SIG-M5 (cell line): ENCODE measurements at regions not wholly inside any gene's neighbourhood (a gene's known extent, or its start where the extent isn't known, plus 50 kb on each side); places are given as distances from the start of the nearest gene placed in this dataset.

ENCODE experiments used
- DNase-seq: peaks from one replicate; lab custom pipeline; 2025; lab: John Stamatoyannopoulos, UW

DNA sequence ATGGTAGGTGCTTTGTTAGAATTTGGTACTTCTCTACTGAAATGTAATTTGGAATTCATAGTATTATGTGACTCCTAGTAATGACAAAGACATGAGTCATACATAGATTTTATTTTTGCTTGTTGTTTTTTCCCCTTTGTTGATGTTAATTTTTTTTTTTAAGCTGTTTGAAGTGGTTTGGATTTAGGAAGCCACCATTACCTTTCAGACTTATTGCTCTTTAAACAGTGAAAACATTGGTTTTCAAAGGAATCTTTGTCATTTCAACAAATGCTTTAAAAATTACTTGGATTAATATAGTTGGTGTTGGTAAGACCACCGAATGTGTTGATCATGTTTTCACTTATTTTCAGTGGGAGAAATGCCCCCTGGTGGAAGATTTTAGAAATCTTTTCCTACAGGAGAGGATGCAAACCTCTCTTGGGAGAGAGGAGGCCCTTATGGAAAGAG, 170.1 kb upstream of the PITX1 start:
- no peak for DNase-seq

DNA sequence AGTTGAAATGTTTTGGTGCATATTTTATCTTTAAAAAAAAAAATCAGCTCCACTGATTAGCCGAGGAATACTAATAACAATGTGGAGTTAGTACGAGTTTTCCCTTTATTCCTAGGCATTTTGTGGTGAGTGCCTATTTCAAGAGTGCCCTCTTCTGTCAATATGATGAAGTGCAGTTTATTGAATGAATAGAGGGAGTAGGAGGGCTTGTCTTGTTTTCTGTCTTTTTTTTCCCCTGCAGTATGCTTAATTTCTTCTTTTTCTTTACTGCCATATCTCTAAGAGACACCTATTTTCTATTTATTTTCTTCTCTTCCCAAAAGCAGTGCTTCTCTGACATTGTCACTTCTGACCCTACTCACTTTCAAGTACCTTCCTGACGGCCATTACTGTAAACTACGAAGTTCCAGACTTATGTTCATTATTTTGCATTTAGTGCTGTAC, 169.6 kb upstream of the PITX1 start:
- DNase-seq = no peak

DNA sequence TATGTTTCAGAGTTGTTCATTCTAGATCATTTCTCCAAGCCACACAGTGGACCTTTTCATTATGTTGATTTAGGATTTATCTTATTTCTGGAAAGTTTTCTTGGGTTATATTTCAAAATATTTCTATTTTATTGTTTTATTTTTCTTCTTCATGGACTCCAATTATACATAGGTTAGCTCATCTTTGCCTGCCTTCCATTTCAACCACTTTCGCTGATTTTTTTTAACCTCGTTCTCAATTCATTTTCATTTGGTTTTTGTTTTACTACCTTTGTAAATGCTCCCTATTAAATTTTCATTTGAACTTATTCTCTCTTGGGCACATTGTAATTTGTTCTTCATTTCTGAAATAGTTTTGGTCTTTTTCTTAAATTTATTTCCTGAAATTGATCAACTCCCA, 169.0 kb upstream of the PITX1 start:
- DNase-seq = no peak

DNA sequence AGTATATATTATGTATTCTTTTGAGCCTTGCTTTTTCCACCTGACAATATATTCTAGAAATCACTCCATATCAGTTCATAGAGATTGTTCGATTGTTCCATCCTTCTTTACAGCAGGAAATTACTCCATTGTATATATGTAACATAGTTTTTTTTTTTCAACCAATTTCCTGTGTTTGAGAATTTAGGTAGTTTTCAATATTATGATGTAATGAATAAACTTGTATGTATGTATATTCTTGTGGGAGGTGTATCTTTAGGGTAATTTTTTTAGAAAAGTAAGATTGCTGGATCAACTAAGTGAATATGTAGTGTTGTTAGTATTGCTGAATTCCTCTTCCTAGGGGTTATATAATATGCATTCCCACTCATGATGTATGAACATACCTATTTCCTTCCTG, 165.9 kb upstream of the PITX1 start:
- DNase-seq = no peak

DNA sequence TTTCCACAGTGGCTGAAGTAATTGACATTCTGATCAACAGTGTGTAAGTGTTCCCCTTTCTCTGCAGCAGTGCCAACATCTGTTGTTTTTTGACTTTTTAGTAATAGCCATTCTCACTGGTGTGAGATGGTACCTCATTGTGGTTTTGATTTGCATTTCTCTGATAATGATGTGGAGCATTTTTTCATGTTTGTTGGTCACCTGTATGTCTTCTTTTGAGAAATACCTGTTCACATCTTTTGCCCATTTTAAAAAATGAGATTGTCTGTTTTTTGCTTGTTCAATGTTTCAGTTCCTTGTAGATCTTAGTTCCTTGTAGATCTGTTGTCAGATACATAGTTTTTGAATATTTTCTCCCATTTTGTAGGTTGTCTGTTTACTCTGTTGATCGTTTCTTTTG, 162.5 kb upstream of the PITX1 start:
- no peak for DNase-seq

DNA sequence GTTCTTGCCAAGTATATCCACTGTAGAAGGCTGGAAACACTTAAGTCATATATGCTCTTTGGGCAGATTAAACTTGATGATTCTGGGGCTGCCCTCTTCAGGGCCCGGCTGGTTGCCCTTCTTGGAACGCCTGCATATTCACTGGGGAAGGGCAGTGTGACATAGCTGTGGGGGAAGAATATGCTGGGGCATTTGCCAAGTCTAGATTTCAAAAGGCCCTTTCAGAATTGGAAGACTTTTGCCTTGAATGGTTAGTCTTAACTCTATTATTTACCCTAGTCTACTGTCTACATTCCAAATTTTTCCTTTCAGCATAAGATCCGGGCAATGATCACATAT, 161.2 kb upstream of the PITX1 start:
- DNase-seq = no peak

DNA sequence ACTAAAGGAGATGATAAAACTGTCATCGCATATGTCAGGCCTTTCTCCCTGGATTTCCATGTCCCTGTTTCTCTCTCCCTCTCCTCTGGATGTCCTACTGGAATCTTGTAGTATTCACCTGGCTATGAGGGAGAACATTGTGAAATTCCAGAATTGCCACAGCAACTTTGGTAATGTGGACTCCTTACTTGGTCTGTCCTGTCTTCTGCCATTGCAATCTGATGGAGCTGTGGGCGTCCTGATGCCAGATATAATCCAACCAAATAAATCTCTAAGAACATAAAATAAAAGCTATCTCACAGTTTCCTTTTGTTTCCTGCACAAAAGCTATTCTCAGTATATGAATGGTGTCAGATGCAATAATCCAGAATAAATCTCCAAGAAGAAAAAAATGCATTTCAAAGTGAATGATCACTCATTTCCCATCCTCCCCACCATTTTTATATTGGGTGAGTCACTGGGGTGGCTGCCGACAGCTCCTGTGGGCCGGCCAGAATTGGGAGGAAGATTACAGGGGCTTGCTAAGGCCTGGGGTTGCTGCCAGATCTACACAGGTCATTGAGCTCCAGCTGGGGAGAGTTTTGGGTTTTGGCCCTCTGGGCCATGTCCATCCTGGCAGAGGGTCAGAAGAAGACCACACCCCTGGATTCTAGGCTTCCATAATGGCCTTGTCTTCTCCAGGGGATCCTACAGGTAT, 160.7 kb upstream of the PITX1 start:
- no peak for DNase-seq

DNA sequence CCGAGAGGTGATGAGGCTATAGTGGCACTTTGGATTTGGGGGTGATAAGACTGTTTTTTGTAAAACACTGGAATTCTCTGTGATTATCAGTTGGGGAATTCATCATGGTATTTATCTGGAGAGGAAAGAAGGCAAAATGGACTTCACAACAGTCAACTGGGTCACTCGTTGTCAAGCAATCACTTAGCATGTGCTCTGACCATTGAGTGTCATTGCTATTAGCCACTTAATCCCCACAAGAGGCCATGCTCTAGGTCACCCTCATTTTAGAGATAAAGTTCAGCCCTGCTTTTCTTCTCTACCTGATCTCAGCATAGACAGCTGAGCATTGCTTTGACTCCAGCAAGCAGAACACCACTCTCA, 160.1 kb upstream of the PITX1 start:
- DNase-seq = no peak

DNA sequence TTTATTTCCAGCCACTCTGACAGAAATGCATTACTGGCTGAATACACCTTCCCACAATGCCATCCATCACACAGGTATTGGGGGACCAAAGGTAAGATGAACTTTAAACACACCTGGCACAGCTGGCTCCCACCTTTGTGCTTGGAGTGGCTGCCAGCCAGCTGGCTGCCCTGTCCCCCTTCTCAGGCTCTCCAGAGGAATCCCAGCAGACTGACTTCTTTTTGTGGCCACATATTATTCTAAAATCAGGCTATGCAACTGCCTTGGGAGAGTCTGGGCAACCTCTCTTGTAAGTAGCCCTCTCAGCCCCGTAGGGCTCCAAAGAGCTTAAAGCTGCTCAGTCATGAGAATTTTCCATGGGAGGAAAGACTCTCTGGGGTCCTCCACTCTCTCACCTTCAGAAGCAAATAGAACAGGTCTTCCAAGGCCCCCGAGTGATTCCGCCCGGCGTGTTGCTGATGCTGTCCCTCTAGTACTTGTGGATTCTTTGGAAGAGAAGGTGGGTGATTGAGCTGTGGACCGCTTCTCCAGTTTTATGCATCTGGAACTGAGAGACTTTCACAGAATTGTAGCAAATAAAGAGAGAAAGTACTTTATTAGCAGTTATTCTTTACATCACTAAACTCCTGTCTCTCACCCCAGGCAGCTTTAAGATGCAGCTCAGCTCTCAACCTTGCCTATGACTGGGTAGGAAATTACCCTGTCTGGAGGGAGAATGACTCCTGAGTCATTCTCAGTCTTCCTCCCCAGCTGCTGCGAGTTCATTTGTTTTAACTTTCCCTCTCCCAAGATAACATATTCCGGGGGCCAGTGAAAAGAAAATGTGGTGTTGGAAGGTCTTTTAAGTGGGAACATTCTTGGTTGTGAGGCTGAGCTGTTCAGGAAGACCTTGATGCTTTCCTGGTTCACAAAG, 159.4 kb upstream of the PITX1 start:
- DNase-seq = no peak

DNA sequence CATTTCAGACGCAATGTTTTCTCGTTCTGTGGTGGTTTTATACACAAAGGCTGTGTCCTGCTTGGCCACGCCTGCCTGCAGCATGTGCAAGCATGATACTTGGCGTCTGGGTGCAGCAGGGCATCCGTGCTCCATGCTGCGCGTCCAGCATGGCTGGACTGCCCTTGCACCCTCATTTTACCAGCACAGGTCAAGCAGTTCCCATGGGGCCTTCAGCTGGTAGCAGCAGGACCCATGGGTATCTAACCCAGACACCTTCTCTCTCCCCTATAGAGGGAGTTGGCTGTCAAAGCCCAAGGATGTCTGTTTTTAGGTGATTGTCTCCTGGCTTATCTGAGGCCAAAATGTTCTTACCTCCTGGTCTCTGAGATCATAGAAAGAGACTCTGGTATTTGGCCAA, 158.3 kb upstream of the PITX1 start:
- no peak for DNase-seq

DNA sequence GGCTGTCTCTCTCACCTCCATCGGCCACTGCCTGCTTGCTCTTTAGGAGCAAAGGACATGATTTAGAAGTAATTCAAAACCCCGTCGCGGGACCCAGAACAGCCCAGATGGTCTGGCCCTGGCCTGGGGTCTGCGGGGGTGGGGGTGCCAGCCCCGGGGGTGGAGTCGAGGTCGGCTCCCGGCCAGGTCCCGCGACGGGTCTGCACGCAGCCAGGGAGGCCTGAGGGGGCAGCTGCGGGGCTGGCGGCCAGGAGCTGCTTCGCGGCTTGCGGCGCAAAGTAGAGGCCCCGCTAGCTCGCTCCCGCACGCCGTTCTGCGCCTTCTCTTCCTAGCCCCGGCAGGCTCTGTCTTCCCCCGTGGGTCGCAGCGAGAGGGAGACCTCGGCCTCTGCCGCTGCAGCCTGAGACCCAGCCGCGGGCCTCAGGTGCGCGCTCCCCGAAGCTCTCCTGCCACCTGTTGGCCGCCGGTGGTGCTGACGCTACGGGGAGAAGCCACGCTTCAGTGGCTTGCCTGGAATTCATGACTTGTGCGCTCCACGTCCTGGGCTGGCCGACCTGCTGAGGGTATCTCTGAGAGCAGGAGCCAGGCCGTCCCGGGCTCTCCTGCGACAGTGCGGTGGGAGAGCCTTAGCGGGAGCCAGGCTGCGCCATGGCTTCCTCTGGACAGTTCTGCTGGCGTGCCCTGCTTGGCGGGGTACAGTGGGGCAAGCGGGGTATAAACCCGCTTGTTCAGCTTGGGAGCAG, 157.2 kb upstream of the PITX1 start:
- DNase-seq = no peak

DNA sequence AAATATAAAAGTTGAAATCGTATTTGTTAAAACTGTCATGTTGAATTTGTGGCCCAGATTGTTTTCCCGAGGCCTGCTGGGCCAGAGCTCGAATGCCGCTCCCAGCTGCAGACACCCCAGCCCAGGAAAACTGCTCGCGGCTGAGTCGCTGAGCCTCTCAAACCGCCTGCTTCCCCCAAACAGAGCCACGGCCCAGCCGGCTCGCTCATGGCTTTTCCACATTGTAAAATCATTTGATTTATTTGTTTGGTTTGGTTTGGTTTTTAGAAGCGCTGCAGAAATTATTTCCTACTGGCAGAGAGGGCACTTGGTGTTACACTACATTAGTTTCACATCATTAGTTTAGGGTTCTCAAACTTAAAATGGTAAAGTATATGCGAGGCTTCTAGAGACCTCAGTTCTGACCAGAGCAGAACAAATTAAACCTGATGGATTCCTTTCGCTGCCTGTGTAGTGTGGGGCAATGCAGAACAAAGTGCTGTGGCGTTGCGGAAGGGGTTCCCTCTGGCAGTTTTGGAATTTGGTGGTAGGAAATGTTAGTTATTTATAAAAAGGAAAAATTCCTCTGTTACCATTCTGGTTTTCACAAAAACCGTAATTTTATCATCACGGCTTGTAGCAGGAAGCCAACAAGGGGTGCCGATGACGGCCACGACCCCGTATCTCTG, 156.5 kb upstream of the PITX1 start:
- DNase-seq = no peak

DNA sequence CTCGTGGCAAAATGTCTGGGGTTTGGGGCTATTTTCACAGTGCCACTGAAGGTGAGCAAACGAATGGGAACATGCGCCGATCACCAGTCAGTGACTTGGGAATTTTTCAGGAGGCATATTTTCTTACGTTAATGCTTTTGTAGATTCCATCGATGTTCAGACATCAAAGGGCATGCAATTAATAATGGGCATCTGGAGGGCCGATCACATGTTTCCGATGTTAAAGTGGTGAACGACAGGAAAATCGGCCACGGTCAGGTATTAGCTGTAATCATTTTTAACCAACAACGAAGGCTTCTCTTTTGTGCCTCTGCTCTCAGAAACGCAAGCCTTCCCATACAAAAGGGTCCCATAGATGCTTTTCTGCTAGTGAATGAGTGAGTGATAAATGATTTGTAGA, 155.0 kb upstream of the PITX1 start:
- DNase-seq = no peak

DNA sequence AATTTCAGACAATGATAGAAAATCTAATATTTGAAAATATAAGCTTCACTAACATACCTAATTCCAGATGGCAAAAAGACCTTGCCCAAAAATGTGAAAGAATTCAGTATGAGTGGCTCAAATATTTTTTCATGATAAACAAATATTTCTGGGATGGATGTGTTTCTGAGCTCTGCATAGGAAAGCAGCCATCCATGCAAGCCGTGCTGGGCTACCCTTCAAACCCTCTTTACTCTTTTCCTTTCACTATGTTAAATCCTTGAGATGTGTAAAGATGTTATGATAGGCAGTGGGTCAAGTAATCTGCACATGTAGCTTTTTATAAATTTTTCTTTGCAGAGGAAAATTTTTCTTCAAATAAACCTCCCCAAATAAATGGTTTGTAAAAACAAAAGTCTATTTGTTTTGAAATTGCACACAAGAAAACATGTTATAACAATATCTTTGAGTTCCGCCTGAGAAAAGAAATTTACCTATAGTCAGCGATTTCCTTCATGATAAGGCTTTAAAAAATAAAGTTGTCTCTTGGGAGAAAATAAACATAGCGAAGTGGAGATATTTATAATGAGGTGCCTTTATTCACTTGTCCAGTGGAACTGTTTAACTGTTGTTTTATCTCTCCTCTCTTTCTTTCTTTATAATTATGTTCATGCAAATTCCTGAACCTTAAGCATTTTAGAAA, 154.3 kb upstream of the PITX1 start:
- no peak for DNase-seq

DNA sequence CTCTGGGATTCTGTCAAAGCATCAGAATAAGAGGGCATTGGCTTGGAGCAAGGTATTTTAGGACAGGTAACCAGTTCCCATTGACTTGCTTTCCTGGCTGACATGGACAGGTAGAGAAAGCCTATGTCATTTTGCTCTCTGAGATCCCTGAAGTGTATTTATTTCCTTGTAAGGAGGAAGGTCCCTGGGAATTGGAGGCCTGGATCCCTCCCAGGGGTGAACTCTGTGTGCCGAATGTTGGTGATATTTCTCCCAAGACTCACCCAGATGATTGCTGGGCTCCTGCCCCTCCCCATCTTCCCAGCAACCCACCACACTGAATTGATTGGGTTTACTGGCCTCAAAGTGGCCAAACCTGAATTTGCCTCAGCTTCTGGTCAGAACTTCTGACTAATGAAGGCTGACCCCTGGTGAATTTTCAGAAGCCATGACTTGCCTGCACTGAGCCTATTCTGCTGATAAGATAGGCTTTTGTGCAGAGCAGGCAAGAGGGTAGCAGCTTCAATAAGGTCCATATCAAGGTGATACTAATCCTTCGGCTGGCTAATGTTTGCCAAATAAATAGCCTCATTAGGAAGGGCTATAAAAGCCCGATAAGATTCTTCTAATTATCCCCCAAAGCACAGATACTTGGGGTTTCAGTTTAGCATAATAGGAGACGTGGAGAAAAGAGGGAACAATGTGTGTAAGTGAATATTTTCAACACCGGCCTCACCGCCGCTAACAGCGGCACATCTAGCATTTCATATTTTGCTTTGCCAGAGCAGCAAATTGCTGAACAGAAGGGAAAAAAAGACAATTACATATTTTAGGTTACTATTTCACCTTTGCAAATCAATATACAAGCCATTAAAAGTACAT, 152.9 kb upstream of the PITX1 start:
- DNase-seq = no peak

DNA sequence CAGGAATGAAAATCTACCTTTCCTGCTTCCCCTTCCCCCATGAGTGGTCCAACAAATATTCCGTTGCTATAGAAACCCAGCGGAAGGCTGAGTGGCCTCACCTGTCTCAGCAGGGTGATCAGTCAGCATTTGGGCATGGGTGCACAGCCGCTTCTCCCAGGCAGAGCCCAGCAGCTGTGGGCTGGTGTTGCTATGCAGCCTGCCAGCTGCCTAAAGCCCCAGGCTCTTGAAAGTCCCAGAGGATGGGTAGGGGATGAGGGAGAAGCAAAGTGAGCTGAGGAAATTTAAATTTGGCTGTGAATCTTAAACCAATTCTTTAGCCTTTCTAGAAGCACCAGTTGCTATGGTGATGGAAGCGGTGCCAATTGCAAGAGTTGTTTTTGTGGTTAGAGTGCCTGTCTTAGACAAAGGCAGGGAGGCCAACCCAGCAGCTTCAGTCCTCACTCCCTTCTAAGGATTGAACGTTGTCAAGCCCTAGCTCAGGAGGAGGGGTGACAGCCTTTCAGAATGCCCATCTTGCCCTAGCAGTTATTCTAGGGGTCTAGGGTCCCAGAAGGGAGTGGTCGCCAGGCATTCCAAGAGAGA, 151.5 kb upstream of the PITX1 start:
- DNase-seq = no peak

DNA sequence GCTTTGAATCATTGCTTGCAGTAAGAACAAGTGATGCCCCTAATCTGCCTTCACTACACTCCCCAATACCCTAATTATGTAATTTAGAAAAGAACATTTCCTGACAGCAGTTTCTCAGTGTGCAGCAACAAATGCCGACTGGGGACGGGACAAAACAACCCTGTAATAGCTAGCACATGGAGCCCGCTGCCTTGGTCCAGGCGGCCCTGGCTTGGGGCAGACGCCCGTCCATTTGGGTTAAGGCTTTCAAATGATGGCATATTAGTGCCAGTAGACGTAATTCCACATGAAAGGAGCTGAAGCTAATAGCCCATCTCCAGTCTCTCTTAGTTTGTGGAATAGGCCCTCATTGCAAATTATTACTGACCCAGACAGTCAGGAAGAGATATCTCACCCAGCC, 150.6 kb upstream of the PITX1 start:
- no peak for DNase-seq

DNA sequence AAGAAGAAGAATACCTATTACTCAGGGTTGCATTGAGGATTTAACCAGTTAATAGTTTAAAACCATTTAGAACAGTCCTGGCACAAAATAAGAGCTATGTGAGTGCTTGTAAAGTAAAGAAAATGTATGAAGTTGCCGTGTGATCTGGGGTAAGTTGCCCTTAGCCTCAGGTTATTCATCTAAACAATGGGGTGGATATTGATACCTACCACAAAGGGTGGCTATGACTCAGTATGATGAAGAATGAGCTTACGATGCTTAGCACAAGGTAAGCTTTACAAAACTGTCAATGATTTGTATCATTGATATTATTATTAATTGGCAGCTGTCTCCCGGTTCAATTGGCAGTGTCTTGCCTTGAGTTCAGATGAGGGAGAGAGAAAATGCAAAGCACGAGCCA, 149.4 kb upstream of the PITX1 start:
- no peak for DNase-seq

DNA sequence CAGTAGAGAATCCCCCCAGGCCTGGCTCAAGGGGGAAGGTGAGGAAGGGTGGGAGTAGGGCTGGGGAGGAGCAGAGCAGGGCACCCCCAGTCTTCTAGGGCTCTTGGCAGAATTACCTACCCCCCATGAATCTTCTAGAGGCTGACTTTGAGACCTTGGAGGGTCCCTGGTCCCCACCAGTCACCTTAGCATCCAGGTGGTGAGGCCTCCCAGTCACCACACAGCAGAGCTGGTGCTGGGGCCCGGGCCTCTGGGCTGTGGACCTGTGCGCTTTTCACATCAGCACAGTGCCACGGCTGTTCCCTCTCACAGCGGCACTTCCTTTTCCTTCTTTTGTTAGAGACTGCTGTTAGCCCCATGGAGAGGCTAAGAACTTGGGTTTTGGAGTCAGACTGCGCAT, 148.6 kb upstream of the PITX1 start:
- DNase-seq = no peak

DNA sequence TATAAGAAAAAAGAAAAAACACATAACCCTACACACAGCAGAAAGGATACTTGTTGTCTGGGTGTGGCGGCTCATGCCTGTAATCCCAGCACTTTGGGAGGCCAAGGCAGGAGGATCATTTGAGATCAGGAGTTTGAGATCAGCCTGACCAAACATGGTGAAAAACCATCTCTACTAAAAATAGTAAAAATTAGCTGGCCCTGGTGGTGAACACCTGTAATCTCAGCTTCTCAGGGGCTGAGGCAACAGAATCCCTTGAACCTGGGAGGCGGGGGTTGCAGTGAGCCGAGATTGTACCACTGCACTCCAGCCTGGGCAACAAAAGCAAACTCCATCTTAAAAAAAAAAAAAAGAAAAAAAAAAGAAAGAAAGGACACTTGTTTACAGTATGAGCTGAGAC, 147.6 kb upstream of the PITX1 start:
- no peak for DNase-seq
